Naive thymus-derived CD4-positive, alpha-beta T cell (primary cell): ENCODE measurements at regions not wholly inside any gene's neighbourhood (a gene's known extent, or its start where the extent isn't known, plus 50 kb on each side); places are given as distances from the start of the nearest gene placed in this dataset.

Experiments
- ATAC-seq: fragments of 150-1000 bp; cut with Tn5 transposase; 2 replicates; pipeline ENCODE4 v1.10.0; 2021; ENCODE audit warnings: mild to moderate bottlenecking, moderate library complexity
- CTCF ChIA-PET: fragments of 350-600 bp; sonication (Branson Sonifier 250); formaldehyde crosslinking; loops from one replicate; lab custom pipeline; 2021; ENCODE audit warnings: antibody characterized with exemption; lab: Charles Lee
- POLR2A ChIA-PET: fragments of 350-600 bp; sonication (Branson Sonifier 250); formaldehyde crosslinking; loops from one replicate; lab custom pipeline; 2021; ENCODE audit warnings: antibody characterized with exemption, inconsistent platforms; lab: Charles Lee
- DNase-seq, 9 donors: peaks; one replicate each; pipeline versions ENCODE4 v3.0.0 to v3.0.0-alpha.2; 2020 to 2022; ENCODE audit warnings: mixed read lengths in 1 of 9
- H3K27ac ChIP-seq: one replicate; pipeline ENCODE4 v1.7.0; 2013; ENCODE audit warnings: mild to moderate bottlenecking, low read depth, low read length, moderate library complexity
- H3K27me3 ChIP-seq, 2 donors: one replicate each; pipeline ENCODE4 v1.7.0; 2013; ENCODE audit warnings: low read length in 2 of 2, mild to moderate bottlenecking in 2 of 2, moderate library complexity in 2 of 2; ENCODE audit not compliant: control insufficient read depth in 2 of 2, insufficient read depth in 2 of 2
- H3K36me3 ChIP-seq, 3 experiments: 1 replicate in 2 of 3; 2 replicates in 1 of 3; pipeline ENCODE4 v1.7.0; 2013; ENCODE audit warnings: low read length in 3 of 3, mild to moderate bottlenecking in 3 of 3, moderate library complexity in 1 of 3; ENCODE audit not compliant: insufficient read depth in 3 of 3, control insufficient read depth in 2 of 3
- H3K4me1 ChIP-seq, 2 donors: one replicate each; pipeline ENCODE4 v1.7.0; 2013; ENCODE audit warnings: low read length in 2 of 2, mild to moderate bottlenecking in 2 of 2, moderate library complexity in 1 of 2; ENCODE audit not compliant: control insufficient read depth in 2 of 2, insufficient read depth in 2 of 2
- H3K4me3 ChIP-seq: 2 replicates; pipeline ENCODE4 v1.7.0; 2013; ENCODE audit warnings: mild to moderate bottlenecking, low read length
- H3K9me3 ChIP-seq, 3 experiments: 1 replicate in 2 of 3; 2 replicates in 1 of 3; pipeline ENCODE4 v1.7.0; 2013; ENCODE audit warnings: low read length in 3 of 3; ENCODE audit not compliant: control insufficient read depth in 2 of 3
- H3K27ac Mint-ChIP-seq, 9 donors: one replicate each; pipeline ENCODE4 v1.8.0; 2020 to 2022; ENCODE audit warnings: mixed read lengths in 9 of 9, mild to moderate bottlenecking in 8 of 9, moderate library complexity in 5 of 9, inconsistent platforms in 2 of 9
- H3K27me3 Mint-ChIP-seq, 5 donors: one replicate each; pipeline ENCODE4 v1.8.0; 2021 to 2022; ENCODE audit warnings: mixed read lengths in 5 of 5, mild to moderate bottlenecking in 1 of 5
- H3K36me3 Mint-ChIP-seq, 5 donors: one replicate each; pipeline ENCODE4 v1.8.0; 2020 to 2022; ENCODE audit warnings: mixed read lengths in 5 of 5, mild to moderate bottlenecking in 3 of 5, inconsistent platforms in 1 of 5
- H3K4me1 Mint-ChIP-seq, 7 donors: one replicate each; pipeline ENCODE4 v1.8.0; 2020 to 2022; ENCODE audit warnings: mixed read lengths in 7 of 7, mild to moderate bottlenecking in 3 of 7, inconsistent platforms in 1 of 7
- H3K4me3 Mint-ChIP-seq, 10 donors: one replicate each; pipeline ENCODE4 v1.8.0; 2020 to 2022; ENCODE audit warnings: mild to moderate bottlenecking in 10 of 10, mixed read lengths in 10 of 10, moderate library complexity in 6 of 10, inconsistent platforms in 2 of 10
- H3K9me3 Mint-ChIP-seq, 11 donors: one replicate each; pipeline ENCODE4 v1.8.0; 2020 to 2022; ENCODE audit warnings: mixed read lengths in 11 of 11, mild to moderate bottlenecking in 4 of 11, inconsistent platforms in 1 of 11, moderate library complexity in 1 of 11
- intact Hi-C, 2 donors: fragments of 100-400 bp; cut with micrococcal nuclease; formaldehyde crosslinking; loops; one replicate each; pipeline ENCODE4 v1.15.1; 2023

DNA sequence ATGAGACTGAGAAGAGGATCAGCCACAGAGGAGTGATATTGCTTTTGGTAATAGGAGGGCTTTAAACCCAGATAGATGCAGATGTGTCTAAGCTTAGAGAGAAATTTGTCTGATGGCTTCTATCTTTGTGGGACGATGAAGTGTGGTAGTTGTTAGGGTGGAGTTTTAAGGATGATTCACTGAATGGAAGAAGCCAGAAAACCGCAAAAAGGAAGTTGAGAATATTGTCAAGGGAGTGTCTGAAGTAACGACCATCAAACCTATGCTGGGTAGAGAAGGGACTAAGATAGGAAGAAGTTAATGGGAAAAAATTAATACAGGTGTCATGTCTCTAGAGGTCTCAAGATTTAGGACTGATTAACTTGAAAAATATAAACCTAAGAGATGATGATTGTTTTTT, 195.6 kb upstream of the MC4R start:
- H3K4me3 Mint-ChIP-seq = no peak overlapping the region
- no peaks in the 10 kb centered on the region for H3K27me3 Mint-ChIP-seq
- H3K9me3 Mint-ChIP-seq = peaks cover 0 to 3% (median 0%) of the 10 kb centered on the region in 11 donors
- DNase-seq (no peak), ATAC-seq (no peak)
- POLR2A ChIA-PET = no interaction called here
- Histone ChIP-seq H3K27ac (no peak overlapping the region), H3K36me3 (no peaks in the 10 kb centered on the region), H3K4me1 (no peaks in the 10 kb centered on the region), H3K9me3 (no peaks in the 10 kb centered on the region), H3K27me3 (no peaks in the 10 kb centered on the region), H3K4me3 (no peak overlapping the region)
- H3K36me3 Mint-ChIP-seq = no peaks in the 10 kb centered on the region
- CTCF ChIA-PET = no interaction called here
- no peak overlapping the region for H3K27ac Mint-ChIP-seq
- no peaks in the 10 kb centered on the region for H3K4me1 Mint-ChIP-seq
- intact Hi-C loops = no loop called here

DNA sequence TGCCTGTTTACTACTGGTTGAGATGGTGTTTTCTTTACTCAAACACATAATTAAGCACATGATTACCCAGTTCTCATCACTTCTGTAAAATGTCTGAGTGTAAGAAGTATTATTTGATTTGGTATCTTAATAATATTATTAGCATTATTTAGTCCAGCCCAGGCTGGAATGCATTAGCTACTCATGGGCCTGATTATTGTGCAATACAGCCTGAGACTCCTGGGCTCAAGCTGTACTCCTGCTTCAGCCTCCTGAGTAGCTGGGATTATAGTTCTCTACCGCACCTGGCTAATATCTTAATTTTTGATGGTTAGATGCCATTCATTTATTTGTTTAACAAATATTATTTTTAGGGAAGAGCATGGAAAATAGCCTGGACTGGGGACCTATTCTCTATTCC, 197.6 kb upstream of the MC4R start:
- Histone ChIP-seq H3K36me3 (no peaks in the 10 kb centered on the region), H3K4me1 (no peaks in the 10 kb centered on the region), H3K9me3 (no peaks in the 10 kb centered on the region), H3K4me3 (no peak overlapping the region), H3K27me3 (no peaks in the 10 kb centered on the region), H3K27ac (no peak overlapping the region)
- ATAC-seq = no peak
- Mint-ChIP-seq H3K27ac (no peak overlapping the region), H3K4me1 (no peaks in the 10 kb centered on the region), H3K27me3 (no peaks in the 10 kb centered on the region), H3K9me3 (peaks cover 0 to 4% (median 0%) of the 10 kb centered on the region in 11 donors), H3K4me3 (no peak overlapping the region), H3K36me3 (no peaks in the 10 kb centered on the region)
- intact Hi-C loops = no loop called here
- DNase-seq = no peak
- POLR2A ChIA-PET = no interaction called here
- CTCF ChIA-PET = no interaction called here

DNA sequence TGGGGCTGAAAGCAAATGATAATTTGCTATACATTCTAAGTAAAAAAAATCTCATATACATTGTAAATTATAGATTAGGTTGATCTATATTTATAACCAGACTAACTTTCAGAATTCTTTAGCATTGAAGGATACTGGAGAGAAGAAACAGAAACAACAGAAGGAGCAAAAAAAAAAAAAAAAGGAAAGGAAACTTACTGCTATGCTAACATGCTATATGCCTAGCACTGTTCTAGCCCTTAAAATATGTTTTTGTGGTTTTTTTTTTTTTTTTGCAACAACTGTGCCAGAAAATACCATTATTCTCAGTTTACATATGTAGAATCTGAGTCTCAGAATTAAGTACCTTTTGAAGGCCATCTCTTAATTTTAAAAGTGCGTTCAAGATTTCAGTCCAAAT, 204.9 kb upstream of the MC4R start:
- POLR2A ChIA-PET = no interaction called here
- Mint-ChIP-seq H3K36me3 (no peaks in the 10 kb centered on the region), H3K4me3 (no peak overlapping the region), H3K27ac (no peak overlapping the region), H3K9me3 (peaks cover 0 to 10% (median 4%) of the 10 kb centered on the region in 11 donors), H3K4me1 (no peaks in the 10 kb centered on the region), H3K27me3 (no peaks in the 10 kb centered on the region)
- intact Hi-C loops = no loop called here
- Histone ChIP-seq H3K9me3 (no peaks in the 10 kb centered on the region), H3K27ac (no peak overlapping the region), H3K36me3 (no peaks in the 10 kb centered on the region), H3K4me3 (no peak overlapping the region), H3K4me1 (no peaks in the 10 kb centered on the region), H3K27me3 (no peaks in the 10 kb centered on the region)
- ATAC-seq (no peak), DNase-seq (no peak)
- CTCF ChIA-PET = no interaction called here

DNA sequence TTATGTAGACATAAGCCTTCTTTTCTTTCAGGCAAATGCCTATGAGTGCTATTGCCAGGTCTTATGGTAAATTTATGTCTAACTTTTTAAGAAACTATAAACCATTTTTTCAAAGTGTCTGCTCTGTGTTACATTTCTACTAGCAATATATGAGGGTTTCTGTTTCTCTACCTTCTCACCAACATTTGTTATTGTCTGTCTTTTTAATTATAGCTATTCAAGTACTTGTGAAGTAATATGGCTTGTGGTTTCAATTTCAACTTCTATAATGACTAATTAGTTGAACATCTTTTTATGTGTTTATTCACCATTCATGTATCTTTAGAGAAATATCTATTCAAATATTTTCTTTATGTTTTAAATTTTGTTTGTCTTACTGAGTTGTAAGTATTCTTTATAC, 213.1 kb upstream of the MC4R start:
- no peaks in the 10 kb centered on the region for H3K27me3 Mint-ChIP-seq
- intact Hi-C loops = no loop called here

DNA sequence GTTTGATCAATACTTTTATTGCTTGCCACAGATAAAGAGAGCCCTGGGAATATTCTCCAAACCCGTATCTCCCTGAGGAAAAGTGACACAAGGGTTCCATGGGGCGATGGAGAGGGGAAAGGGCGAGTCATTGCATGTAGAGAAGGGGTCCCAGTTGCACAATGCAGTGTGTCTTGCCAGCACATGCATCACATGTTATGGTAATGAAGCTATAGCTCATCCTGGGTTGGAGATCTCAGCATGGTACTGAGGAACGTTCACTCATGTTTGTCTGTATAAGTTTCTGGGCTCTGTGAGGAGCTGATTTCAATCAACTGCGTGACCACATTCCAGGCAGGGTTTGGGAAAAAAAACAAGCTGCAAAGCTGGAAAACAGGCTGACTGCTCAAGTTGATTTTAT, 220.7 kb upstream of the MC4R start:
- H3K4me1 ChIP-seq = no peaks in the 10 kb centered on the region
- H3K27me3 ChIP-seq = no peaks in the 10 kb centered on the region
- intact Hi-C loops = no loop called here
- CTCF ChIA-PET = no interaction called here
- no peak overlapping the region for H3K4me3 Mint-ChIP-seq
- H3K36me3 Mint-ChIP-seq = no peaks in the 10 kb centered on the region
- H3K27ac Mint-ChIP-seq = no peak overlapping the region
- ATAC-seq (no peak), DNase-seq (no peak)
- no peak overlapping the region for H3K27ac ChIP-seq
- H3K9me3 Mint-ChIP-seq = peaks cover 0 to 6% (median 0%) of the 10 kb centered on the region in 11 donors
- H3K9me3 ChIP-seq = no peaks in the 10 kb centered on the region
- no peak overlapping the region for H3K4me3 ChIP-seq
- no peaks in the 10 kb centered on the region for H3K4me1 Mint-ChIP-seq
- POLR2A ChIA-PET = no interaction called here
- H3K36me3 ChIP-seq = no peaks in the 10 kb centered on the region
- no peaks in the 10 kb centered on the region for H3K27me3 Mint-ChIP-seq

More for the DNA sequence above, 213.1 kb upstream of the MC4R start:
- Mint-ChIP-seq H3K4me1 (no peaks in the 10 kb centered on the region), H3K36me3 (no peaks in the 10 kb centered on the region), H3K9me3 (peaks cover 0 to 22% (median 4%) of the 10 kb centered on the region in 11 donors), H3K27ac (no peak overlapping the region), H3K4me3 (no peak overlapping the region)
- Histone ChIP-seq H3K27ac (no peak overlapping the region), H3K9me3 (no peaks in the 10 kb centered on the region), H3K36me3 (no peaks in the 10 kb centered on the region), H3K4me3 (no peak overlapping the region), H3K4me1 (no peaks in the 10 kb centered on the region), H3K27me3 (no peaks in the 10 kb centered on the region)
- no peak for DNase-seq
- ChIA-PET POLR2A (interaction anchor here (0.6 kb wide), 1 partner anchor 1002 kb away, joined by 6 read pairs; no protein-coding TSS in a partner anchor), CTCF (no interaction called here)
- no peak for ATAC-seq

DNA sequence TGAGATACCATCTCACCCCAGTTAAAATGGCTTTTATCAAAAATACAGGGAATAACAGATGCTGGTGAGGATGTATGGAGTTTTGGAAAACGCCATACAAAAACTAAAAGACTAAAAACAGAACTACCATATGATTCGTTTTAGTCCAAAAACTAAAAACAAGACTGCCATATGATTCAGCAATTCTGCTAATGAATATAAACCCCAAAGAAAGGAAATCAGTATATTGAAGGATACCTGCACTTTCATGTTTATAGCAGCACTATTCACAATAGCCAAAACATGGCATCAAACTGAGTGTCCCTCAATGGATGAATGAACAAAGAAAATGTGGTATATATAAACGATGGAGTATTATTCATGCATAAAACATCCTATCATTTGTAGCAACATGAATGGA, 224.4 kb upstream of the MC4R start:
- intact Hi-C loops = no loop called here
- no peaks in the 10 kb centered on the region for H3K27me3 Mint-ChIP-seq
- peaks cover 0 to 8% (median 0%) of the 10 kb centered on the region in 11 donors for H3K9me3 Mint-ChIP-seq
- ChIA-PET CTCF (no interaction called here), POLR2A (no interaction called here)
- H3K4me1 ChIP-seq = no peaks in the 10 kb centered on the region
- no peak overlapping the region for H3K4me3 ChIP-seq
- no peak for DNase-seq
- H3K27ac Mint-ChIP-seq = no peak overlapping the region
- no peak overlapping the region for H3K4me3 Mint-ChIP-seq
- no peak for ATAC-seq
- H3K27ac ChIP-seq = no peak overlapping the region
- no peaks in the 10 kb centered on the region for H3K27me3 ChIP-seq
- H3K36me3 ChIP-seq = no peaks in the 10 kb centered on the region
- no peaks in the 10 kb centered on the region for H3K4me1 Mint-ChIP-seq
- no peaks in the 10 kb centered on the region for H3K36me3 Mint-ChIP-seq
- H3K9me3 ChIP-seq = no peaks in the 10 kb centered on the region

DNA sequence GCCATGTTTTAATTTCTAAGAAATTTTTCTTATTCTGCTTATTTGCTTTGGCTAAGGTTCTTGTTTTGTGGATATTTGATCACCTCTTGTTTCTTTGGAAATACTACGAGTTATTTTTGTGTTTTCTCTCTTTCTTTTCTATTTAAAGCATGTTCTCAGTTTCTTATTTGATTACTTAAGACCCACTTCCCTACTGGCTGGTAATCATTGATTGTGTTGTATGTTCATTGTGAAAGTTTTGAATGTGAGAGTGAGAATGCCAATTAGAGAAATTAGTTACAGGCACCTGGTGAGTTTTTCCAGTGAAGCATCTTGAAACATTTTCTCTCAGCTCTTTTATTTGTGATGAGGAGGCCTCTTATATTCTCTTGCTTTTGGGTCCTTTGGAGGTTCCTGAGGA, 226.7 kb upstream of the MC4R start:
- no peaks in the 10 kb centered on the region for H3K4me1 Mint-ChIP-seq
- H3K27me3 Mint-ChIP-seq = no peaks in the 10 kb centered on the region
- CTCF ChIA-PET = no interaction called here
- ATAC-seq (no peak), DNase-seq (no peak)
- H3K27me3 ChIP-seq = no peaks in the 10 kb centered on the region
- no peaks in the 10 kb centered on the region for H3K9me3 ChIP-seq
- POLR2A ChIA-PET = no interaction called here
- H3K9me3 Mint-ChIP-seq = peaks cover 0 to 8% (median 0%) of the 10 kb centered on the region in 11 donors
- intact Hi-C loops = no loop called here
- H3K36me3 ChIP-seq = no peaks in the 10 kb centered on the region
- no peak overlapping the region for H3K27ac Mint-ChIP-seq
- H3K4me3 ChIP-seq = no peak overlapping the region
- H3K27ac ChIP-seq = no peak overlapping the region
- H3K4me1 ChIP-seq = no peaks in the 10 kb centered on the region
- H3K4me3 Mint-ChIP-seq = no peak overlapping the region
- no peaks in the 10 kb centered on the region for H3K36me3 Mint-ChIP-seq
